Gastroesophageal sphincter (tissue), 4 donors: ENCODE measurements at regions not wholly inside any gene's neighbourhood (a gene's known extent, or its start where the extent isn't known, plus 50 kb on each side); places are given as distances from the start of the nearest gene placed in this dataset.
"Not testable (repeated sequence)": the region's sequence is repeated elsewhere in the genome, so short reads cannot be mapped to it uniquely, and the experiment has no call there.

Experiments
- ATAC-seq: fragments of 150-250 bp; one replicate; pipeline ENCODE4 v1.9.1; 2016; ENCODE audit warnings: mild to moderate bottlenecking, moderate library complexity
- H3K27ac ChIP-seq, 4 donors: fragments of 200-600 bp; sonication (generic) in 3 of 4; 1 replicate in 3 of 4; 2 replicates in 1 of 4; pipeline ENCODE4 v1.5.1; 2016 to 2019
- H3K27me3 ChIP-seq: fragments of 200-600 bp; sonication (generic); one replicate; pipeline ENCODE4 v1.5.1; 2019
- H3K36me3 ChIP-seq, 2 donors: fragments of 200-600 bp; sonication (generic); one replicate each; pipeline ENCODE4 v1.5.1; 2019; ENCODE audit warnings: control low read depth in 1 of 2
- H3K4me1 ChIP-seq, 3 donors: fragments of 200-600 bp; sonication (generic); 1 replicate in 2 of 3; 2 replicates in 1 of 3; pipeline ENCODE4 v1.5.1; 2016 to 2019; ENCODE audit warnings: control low read depth in 2 of 3
- H3K4me3 ChIP-seq, 2 donors: fragments of 200-600 bp; sonication (generic); one replicate each; pipeline ENCODE4 v1.5.1; 2019; ENCODE audit warnings: mild to moderate bottlenecking in 1 of 2, moderate library complexity in 1 of 2
- H3K9me3 ChIP-seq, 3 donors: fragments of 200-600 bp; sonication (generic); one replicate each; pipeline ENCODE4 v1.5.1; 2017 to 2019; ENCODE audit warnings: control low read depth in 2 of 3
- EP300 ChIP-seq: sonication (generic); formaldehyde crosslinking; IDR thresholded peaks from one replicate; pipeline ENCODE4 v1.6.1; 2017; ENCODE audit warnings: antibody characterized with exemption, mild to moderate bottlenecking
- POLR2A ChIP-seq, 2 donors: fragments of 450-650 bp; IDR thresholded peaks; one replicate each; pipeline ENCODE4 v1.6.1; 2017; ENCODE audit warnings: antibody characterized with exemption in 2 of 2, mild to moderate bottlenecking in 2 of 2, moderate library complexity in 1 of 2
- POLR2AphosphoS5 ChIP-seq: sonication (generic); formaldehyde crosslinking; IDR thresholded peaks from one replicate; pipeline ENCODE4 v1.6.1; 2017; ENCODE audit warnings: antibody characterized with exemption
- WGBS, 2 donors: methylation state at CpG; one replicate each; pipeline ENCODE4 v1.1.5; 2018; ENCODE audit warnings: low coverage in 1 of 2; 5-methylcytosine and 5-hydroxymethylcytosine counted together
- TF ChIP-seq, protein P1 (sequence below), 4 experiments: fragments of 200-600 bp in 2 of 4; fragments of 450-650 bp in 2 of 4; sonication (generic) in 1 of 4; IDR thresholded peaks; one replicate each; pipeline ENCODE4 v1.5.1; 2017 to 2019; ENCODE audit warnings: antibody characterized with exemption in 4 of 4, mild to moderate bottlenecking in 2 of 4, moderate library complexity in 2 of 4

DNA sequence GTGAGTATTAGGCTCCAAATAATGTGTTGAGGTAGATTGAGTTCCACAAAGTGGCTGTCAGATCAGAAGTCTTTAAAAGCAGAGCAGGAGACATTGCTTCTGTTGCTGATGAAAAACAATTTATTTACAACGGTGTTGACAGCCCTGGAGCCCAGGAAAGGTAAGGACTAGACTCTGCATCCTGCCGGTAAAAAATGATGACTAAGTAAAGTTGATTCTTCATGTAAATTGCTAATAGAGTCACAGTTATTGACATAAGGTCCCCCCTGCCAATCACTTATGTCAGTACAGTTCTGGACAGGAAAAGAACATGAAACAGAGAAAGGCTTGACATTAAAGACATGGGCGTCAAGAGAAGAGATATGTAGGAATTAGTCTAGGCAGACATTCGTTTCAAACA lies 552.5 kb downstream of the HTR1A start:
- H3K27me3 ChIP-seq = no peaks in the 10 kb centered on the region
- H3K27ac ChIP-seq = no peak overlapping the region
- WGBS, 2 donors = 67 to 72% methylated on average over 4 of the region's 4 CpGs
- H3K4me1 ChIP-seq = no peaks in the 10 kb centered on the region
- H3K4me3 ChIP-seq = no peak overlapping the region
- H3K36me3 ChIP-seq = no peaks in the 10 kb centered on the region
- TF ChIP-seq, protein P1, sequence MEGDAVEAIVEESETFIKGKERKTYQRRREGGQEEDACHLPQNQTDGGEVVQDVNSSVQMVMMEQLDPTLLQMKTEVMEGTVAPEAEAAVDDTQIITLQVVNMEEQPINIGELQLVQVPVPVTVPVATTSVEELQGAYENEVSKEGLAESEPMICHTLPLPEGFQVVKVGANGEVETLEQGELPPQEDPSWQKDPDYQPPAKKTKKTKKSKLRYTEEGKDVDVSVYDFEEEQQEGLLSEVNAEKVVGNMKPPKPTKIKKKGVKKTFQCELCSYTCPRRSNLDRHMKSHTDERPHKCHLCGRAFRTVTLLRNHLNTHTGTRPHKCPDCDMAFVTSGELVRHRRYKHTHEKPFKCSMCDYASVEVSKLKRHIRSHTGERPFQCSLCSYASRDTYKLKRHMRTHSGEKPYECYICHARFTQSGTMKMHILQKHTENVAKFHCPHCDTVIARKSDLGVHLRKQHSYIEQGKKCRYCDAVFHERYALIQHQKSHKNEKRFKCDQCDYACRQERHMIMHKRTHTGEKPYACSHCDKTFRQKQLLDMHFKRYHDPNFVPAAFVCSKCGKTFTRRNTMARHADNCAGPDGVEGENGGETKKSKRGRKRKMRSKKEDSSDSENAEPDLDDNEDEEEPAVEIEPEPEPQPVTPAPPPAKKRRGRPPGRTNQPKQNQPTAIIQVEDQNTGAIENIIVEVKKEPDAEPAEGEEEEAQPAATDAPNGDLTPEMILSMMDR (IDR thresholded peaks at IDR 0.05) = no peak
- TF ChIP-seq EP300 = no peak
- no peak for TF ChIP-seq POLR2AphosphoS5
- no peak for TF ChIP-seq POLR2A (IDR thresholded peaks at IDR 0.05)
- H3K9me3 ChIP-seq = no peaks in the 10 kb centered on the region
- ATAC-seq = no peak

DNA sequence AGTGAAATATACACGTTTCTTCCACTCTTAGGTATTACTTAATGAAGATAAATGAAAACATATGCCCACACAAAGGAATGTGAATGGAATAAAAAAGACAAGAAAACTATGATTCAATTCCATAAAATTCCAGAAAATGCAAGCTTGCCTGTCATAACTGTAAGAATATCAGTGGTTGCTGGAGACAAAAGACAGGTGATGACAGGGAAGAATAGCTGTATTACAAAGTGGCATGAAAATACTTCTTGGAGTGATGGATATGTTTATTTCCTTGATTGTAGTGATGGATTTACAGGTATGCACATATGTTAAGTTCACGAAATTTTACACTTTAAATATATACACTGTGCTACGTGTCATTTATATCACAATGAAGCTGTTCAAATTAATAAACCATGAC lies 553.3 kb downstream of the HTR1A start:
- H3K36me3 ChIP-seq = no peaks in the 10 kb centered on the region
- no peak for ATAC-seq
- no peaks in the 10 kb centered on the region for H3K9me3 ChIP-seq
- H3K27ac ChIP-seq = no peak overlapping the region
- TF ChIP-seq EP300 = no peak
- no peak for TF ChIP-seq POLR2A (IDR thresholded peaks at IDR 0.05)
- no peak for TF ChIP-seq POLR2AphosphoS5
- TF ChIP-seq, protein P1 (IDR thresholded peaks at IDR 0.05) = no peak
- no peak overlapping the region for H3K4me3 ChIP-seq
- WGBS, 2 donors = 31 to 59% methylated on average over 3 of the region's 3 CpGs
- H3K27me3 ChIP-seq = no peaks in the 10 kb centered on the region
- no peaks in the 10 kb centered on the region for H3K4me1 ChIP-seq

GRCh38 chr5:63401436-63402046 lies 560.7 kb downstream of the HTR1A start:
- Histone ChIP-seq H3K9me3 (no peaks in the 10 kb centered on the region), H3K27ac (no peak overlapping the region), H3K36me3 (no peaks in the 10 kb centered on the region), H3K27me3 (no peaks in the 10 kb centered on the region), H3K4me1 (no peaks in the 10 kb centered on the region), H3K4me3 (no peak overlapping the region)
- 45 to 49% methylated on average over 6 to 7 of the region's 7 CpGs for WGBS, 2 donors
- no peak for TF ChIP-seq EP300
- TF ChIP-seq, protein P1 (IDR thresholded peaks at IDR 0.05) = peak in 1 of 4 experiments; percentile 48
- no peak for ATAC-seq

GRCh38 chr5:63400079-63400478 lies 562.2 kb downstream of the HTR1A start:
- ATAC-seq = no peak
- Histone ChIP-seq H3K4me1 (no peaks in the 10 kb centered on the region), H3K4me3 (no peak overlapping the region), H3K9me3 (no peaks in the 10 kb centered on the region), H3K27me3 (no peaks in the 10 kb centered on the region), H3K27ac (no peak overlapping the region), H3K36me3 (no peaks in the 10 kb centered on the region)
- 30 to 53% methylated on average over 2 of the region's 2 CpGs for whole genome bisulfite sequencing, 2 donors
- TF ChIP-seq EP300 (no peak), POLR2AphosphoS5 (no peak), POLR2A (IDR thresholded peaks at IDR 0.05) (no peak)
- TF ChIP-seq, protein P1 (IDR thresholded peaks at IDR 0.05) = no peak

DNA sequence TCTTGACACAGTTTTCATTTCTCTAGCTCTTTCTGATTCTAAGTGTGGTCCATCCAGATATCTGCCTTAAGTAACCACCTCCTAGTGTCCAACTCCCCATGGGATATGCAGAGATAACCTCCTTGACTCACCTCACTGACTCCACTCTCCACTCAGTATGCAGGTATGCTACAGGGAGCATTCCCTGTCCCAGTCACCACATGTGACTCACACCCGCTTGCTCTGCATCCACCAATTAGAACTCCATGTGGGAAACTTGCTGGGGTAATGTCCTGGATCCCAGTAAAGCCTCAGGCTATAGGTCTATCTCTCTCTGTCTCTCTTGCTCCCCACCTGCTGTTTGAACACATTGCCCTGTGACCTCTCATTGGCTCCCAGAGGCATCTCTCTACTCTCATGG lies 563.9 kb downstream of the HTR1A start:
- no peaks in the 10 kb centered on the region for H3K4me1 ChIP-seq
- H3K36me3 ChIP-seq = no peaks in the 10 kb centered on the region
- ATAC-seq = no peak
- 83 to 100% methylated on average over 1 of the region's 1 CpG for WGBS, 2 donors
- TF ChIP-seq EP300 = no peak
- H3K27me3 ChIP-seq = no peaks in the 10 kb centered on the region
- no peaks in the 10 kb centered on the region for H3K9me3 ChIP-seq
- H3K4me3 ChIP-seq = no peak overlapping the region
- H3K27ac ChIP-seq = no peak overlapping the region

DNA sequence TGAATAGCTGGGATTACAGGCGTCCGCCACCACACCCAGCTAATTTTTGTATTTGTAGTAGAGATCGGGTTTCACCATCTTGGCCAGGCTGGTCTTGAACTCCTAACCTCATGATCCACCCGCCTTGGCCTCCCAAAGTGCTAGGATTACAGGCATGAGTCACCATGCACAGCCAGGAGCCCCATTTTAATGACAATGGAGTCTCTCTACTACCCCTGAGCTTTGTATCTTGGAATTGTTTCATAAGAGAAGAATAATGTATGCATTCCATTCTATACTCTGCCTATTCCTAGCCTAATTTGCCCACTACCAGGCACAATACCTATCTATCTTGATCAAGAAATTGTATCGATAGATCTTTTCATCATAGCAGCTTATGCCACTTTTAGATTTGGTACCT lies 574.1 kb downstream of the HTR1A start:
- not testable (repeated sequence) for ATAC-seq

More for the DNA sequence above, 574.1 kb downstream of the HTR1A start:
- 89 to 100% methylated on average over 1 to 5 of the region's 5 CpGs for WGBS, 2 donors
- not testable (repeated sequence) for H3K9me3 ChIP-seq, H3K27me3 ChIP-seq, H3K36me3 ChIP-seq, H3K27ac ChIP-seq, H3K4me3 ChIP-seq, H3K4me1 ChIP-seq
